ENCODE measurements at regions not wholly inside any gene's neighbourhood (a gene's known extent, or its start where the extent isn't known, plus 50 kb on each side); places are given as distances from the start of the nearest gene placed in this dataset.

- intact Hi-C loops (cut with DNase I; ENCODE audit: low total_unique reads) = no loop called here
- no peaks in the 10 kb centered on the region for H3K27me3 ChIP-seq (replicated peaks in 1 of 7)
- H3K4me1 ChIP-seq = no peaks in the 10 kb centered on the region
- H3K9me3 ChIP-seq = no peaks in the 10 kb centered on the region
- 87 to 95% (median 90%) methylated on average over 3 of the region's 3 CpGs for WGBS, 5 donors
- no peak for TF ChIP-seq POLR2A (IDR thresholded peaks at IDR 0.05)
- no peak for TF ChIP-seq POLR2AphosphoS5 (IDR thresholded peaks at IDR 0.05)
- TF ChIP-seq, protein P1, sequence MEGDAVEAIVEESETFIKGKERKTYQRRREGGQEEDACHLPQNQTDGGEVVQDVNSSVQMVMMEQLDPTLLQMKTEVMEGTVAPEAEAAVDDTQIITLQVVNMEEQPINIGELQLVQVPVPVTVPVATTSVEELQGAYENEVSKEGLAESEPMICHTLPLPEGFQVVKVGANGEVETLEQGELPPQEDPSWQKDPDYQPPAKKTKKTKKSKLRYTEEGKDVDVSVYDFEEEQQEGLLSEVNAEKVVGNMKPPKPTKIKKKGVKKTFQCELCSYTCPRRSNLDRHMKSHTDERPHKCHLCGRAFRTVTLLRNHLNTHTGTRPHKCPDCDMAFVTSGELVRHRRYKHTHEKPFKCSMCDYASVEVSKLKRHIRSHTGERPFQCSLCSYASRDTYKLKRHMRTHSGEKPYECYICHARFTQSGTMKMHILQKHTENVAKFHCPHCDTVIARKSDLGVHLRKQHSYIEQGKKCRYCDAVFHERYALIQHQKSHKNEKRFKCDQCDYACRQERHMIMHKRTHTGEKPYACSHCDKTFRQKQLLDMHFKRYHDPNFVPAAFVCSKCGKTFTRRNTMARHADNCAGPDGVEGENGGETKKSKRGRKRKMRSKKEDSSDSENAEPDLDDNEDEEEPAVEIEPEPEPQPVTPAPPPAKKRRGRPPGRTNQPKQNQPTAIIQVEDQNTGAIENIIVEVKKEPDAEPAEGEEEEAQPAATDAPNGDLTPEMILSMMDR (IDR thresholded peaks at IDR 0.05 in 8 of 11, conservative IDR thresholded peaks at IDR 0.05 in 3 of 11) = no peak
- no peak for DNase-seq
- no peak overlapping the region for H3K27ac ChIP-seq
- no peaks in the 10 kb centered on the region for H3K36me3 ChIP-seq
- no peak overlapping the region for H3K4me3 ChIP-seq
These were observed 59.7 kb upstream of the TMEFF2 start for GRCh38 chr2:192254444-192254843.

DNA sequence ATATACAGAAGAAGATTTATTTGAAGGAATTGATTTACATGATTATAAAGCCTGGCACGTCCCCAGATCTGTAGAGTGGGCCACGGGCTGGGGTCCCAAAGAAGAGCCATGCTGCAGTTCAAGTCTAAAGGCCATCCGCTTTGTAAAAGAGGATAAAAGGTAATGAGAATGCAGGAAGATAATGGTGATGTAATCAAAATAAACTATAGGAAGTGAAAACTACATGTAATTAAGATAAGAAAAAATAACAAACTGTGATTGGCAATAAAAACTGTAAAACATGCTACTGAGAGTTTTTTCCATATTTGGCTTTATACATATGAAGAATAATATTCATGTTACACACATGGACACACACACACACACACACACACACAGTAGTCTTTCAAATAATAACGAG is 59.0 kb upstream of the TMEFF2 start:
- 68 to 84% (median 79%) methylated on average over 4 of the region's 4 CpGs for WGBS, 5 donors
- no peaks in the 10 kb centered on the region for H3K36me3 ChIP-seq
- H3K27me3 ChIP-seq (replicated peaks in 1 of 7) = no peaks in the 10 kb centered on the region
- TF ChIP-seq POLR2AphosphoS5 (IDR thresholded peaks at IDR 0.05) = no peak
- no peak for TF ChIP-seq POLR2A (IDR thresholded peaks at IDR 0.05)
- TF ChIP-seq, protein P1 (IDR thresholded peaks at IDR 0.05 in 8 of 11, conservative IDR thresholded peaks at IDR 0.05 in 3 of 11) = no peak
- no peaks in the 10 kb centered on the region for H3K9me3 ChIP-seq
- no peak overlapping the region for H3K4me3 ChIP-seq
- no peak for DNase-seq
- no peak overlapping the region for H3K27ac ChIP-seq
- no peaks in the 10 kb centered on the region for H3K4me1 ChIP-seq
- intact Hi-C loops (cut with DNase I; ENCODE audit: low total_unique reads) = no loop called here

GRCh38 chr2:192250961-192251360 is 56.2 kb upstream of the TMEFF2 start:
- Histone ChIP-seq H3K9me3 (no peaks in the 10 kb centered on the region), H3K27me3 (replicated peaks in 1 of 7) (no peaks in the 10 kb centered on the region), H3K36me3 (no peaks in the 10 kb centered on the region), H3K4me3 (no peak overlapping the region), H3K4me1 (no peaks in the 10 kb centered on the region), H3K27ac (no peak overlapping the region)
- DNase-seq = no peak
- TF ChIP-seq, protein P1 (IDR thresholded peaks at IDR 0.05 in 8 of 11, conservative IDR thresholded peaks at IDR 0.05 in 3 of 11) = no peak
- TF ChIP-seq POLR2AphosphoS5 (IDR thresholded peaks at IDR 0.05) (no peak), POLR2A (IDR thresholded peaks at IDR 0.05) (no peak)
- intact Hi-C loops (cut with DNase I; ENCODE audit: low total_unique reads) = no loop called here

- no peaks in the 10 kb centered on the region for H3K36me3 ChIP-seq
- no peak for DNase-seq
- H3K27ac ChIP-seq = no peak overlapping the region
- no peaks in the 10 kb centered on the region for H3K27me3 ChIP-seq (replicated peaks in 1 of 7)
- H3K4me1 ChIP-seq = no peaks in the 10 kb centered on the region
- WGBS, 5 donors = 86 to 93% (median 93%) methylated on average over 3 of the region's 3 CpGs
- intact Hi-C loops (cut with DNase I; ENCODE audit: low total_unique reads) = no loop called here
- no peak overlapping the region for H3K4me3 ChIP-seq
- H3K9me3 ChIP-seq = no peaks in the 10 kb centered on the region
- TF ChIP-seq, protein P1 (IDR thresholded peaks at IDR 0.05 in 8 of 11, conservative IDR thresholded peaks at IDR 0.05 in 3 of 11) = no peak
- TF ChIP-seq POLR2A (IDR thresholded peaks at IDR 0.05) (no peak), POLR2AphosphoS5 (IDR thresholded peaks at IDR 0.05) (no peak)
These were observed 52.7 kb upstream of the TMEFF2 start for GRCh38 chr2:192247456-192247855.

Measured in spleen (tissue), 11 donors.